Loucy (cell line): ENCODE measurements at regions not wholly inside any gene's neighbourhood (a gene's known extent, or its start where the extent isn't known, plus 50 kb on each side); places are given as distances from the start of the nearest gene placed in this dataset.

Experiments used
- H2AFZ ChIP-seq: fragments of 200-600 bp; sonication (generic); 2 replicates; pipeline ENCODE4 v1.6.0; 2016; ENCODE audit warnings: antibody characterized with exemption, mild to moderate bottlenecking, low read length, moderate library complexity
- H3F3A ChIP-seq: fragments of 200-600 bp; 2 replicates; pipeline ENCODE4 v1.6.0; 2016; ENCODE audit warnings: antibody characterized with exemption, low read depth, mild to moderate bottlenecking
- H3K27me3 ChIP-seq: fragments of 200-600 bp; sonication (generic); 2 replicates; pipeline ENCODE4 v1.6.1; 2014; ENCODE audit warnings: low read length, mild to moderate bottlenecking; ENCODE audit not compliant: insufficient read depth, poor library complexity, severe bottlenecking
- H3K36me3 ChIP-seq: fragments of 200-600 bp; sonication (generic); 2 replicates; pipeline ENCODE4 v1.6.1; 2016; ENCODE audit warnings: low read length; ENCODE audit not compliant: insufficient read depth
- H3K4me1 ChIP-seq: fragments of 200-600 bp; sonication (generic); 2 replicates; pipeline ENCODE4 v1.5.1; 2014; ENCODE audit warnings: low read length, mild to moderate bottlenecking; ENCODE audit not compliant: insufficient read depth, poor library complexity, severe bottlenecking
- H3K4me2 ChIP-seq: fragments of 200-600 bp; sonication (generic); 2 replicates; pipeline ENCODE4 v1.6.0; 2014; ENCODE audit warnings: antibody characterized with exemption, low read length, low read depth, mild to moderate bottlenecking; ENCODE audit not compliant: poor library complexity, severe bottlenecking
- H3K4me3 ChIP-seq: fragments of 200-600 bp; sonication (generic); 2 replicates; pipeline ENCODE4 v1.5.1; 2014; ENCODE audit warnings: low read length, mild to moderate bottlenecking, mixed read lengths; ENCODE audit not compliant: poor library complexity, severe bottlenecking
- H3K79me2 ChIP-seq: fragments of 200-600 bp; sonication (generic); 2 replicates; pipeline ENCODE4 v1.6.1; 2014; ENCODE audit warnings: low read length; ENCODE audit not compliant: insufficient read depth
- H3K9ac ChIP-seq: fragments of 200-600 bp; sonication (generic); 2 replicates; pipeline ENCODE4 v1.6.0; 2014; ENCODE audit warnings: mild to moderate bottlenecking, low read depth, low read length, moderate library complexity; ENCODE audit not compliant: poor library complexity, severe bottlenecking
- H3K9me2 ChIP-seq: fragments of 200-600 bp; sonication (generic); replicated peaks from 2 replicates; pipeline ENCODE4 v1.6.1; 2016; ENCODE audit warnings: low read depth, low read length, mixed read lengths
- H3K9me3 ChIP-seq: fragments of 200-600 bp; sonication (generic); 2 replicates; pipeline ENCODE4 v1.6.1; 2014; ENCODE audit warnings: mild to moderate bottlenecking, antibody characterized with exemption, low read length, low read depth; ENCODE audit not compliant: insufficient read depth
- H4K20me1 ChIP-seq: fragments of 200-600 bp; sonication (generic); 2 replicates; pipeline ENCODE4 v1.6.0; 2014; ENCODE audit warnings: antibody characterized with exemption, low read length, mild to moderate bottlenecking; ENCODE audit not compliant: insufficient read depth, poor library complexity, severe bottlenecking
- EZH2phosphoT487 ChIP-seq: fragments of 200-600 bp; IDR thresholded peaks from 2 replicates; pipeline ENCODE4 v1.6.1; 2018; ENCODE audit warnings: antibody characterized with exemption, mild to moderate bottlenecking, moderate library complexity, borderline replicate concordance
- TF ChIP-seq, protein P1 (sequence below): fragments of 200-600 bp; sonication (generic); conservative IDR thresholded peaks from 2 replicates; pipeline ENCODE4 v1.5.1; 2014; ENCODE audit warnings: mild to moderate bottlenecking, antibody characterized with exemption, low read length

DNA sequence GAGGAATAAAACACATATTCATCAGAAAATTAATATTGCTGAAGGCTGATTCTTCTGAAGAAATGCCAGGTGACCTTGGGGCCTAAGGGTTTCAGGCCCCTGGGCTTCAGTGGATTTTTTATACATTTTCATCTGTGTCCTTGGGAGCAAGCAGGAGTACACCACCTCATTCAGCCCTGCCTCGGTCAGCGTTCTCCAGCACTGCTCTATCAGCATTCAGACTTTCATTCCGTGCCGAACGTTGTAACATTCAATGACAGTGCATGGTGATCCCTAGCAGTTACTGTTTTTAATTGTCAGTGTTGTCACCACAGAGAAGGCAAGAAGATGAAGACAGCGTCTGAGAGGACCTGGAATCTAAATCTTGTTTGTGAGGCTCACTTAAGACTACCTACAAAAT lies 490.4 kb downstream of the DNAH5 start:
- Histone ChIP-seq H3F3A (no peaks in the 10 kb centered on the region), H3K4me3 (no peak overlapping the region), H3K9ac (no peak overlapping the region), H3K4me2 (no peak overlapping the region), H3K36me3 (no peaks in the 10 kb centered on the region), H4K20me1 (no peaks in the 10 kb centered on the region), H2AFZ (no peak overlapping the region), H3K9me2 (no peaks in the 10 kb centered on the region), H3K79me2 (no peaks in the 10 kb centered on the region), H3K9me3 (no peaks in the 10 kb centered on the region), H3K27me3 (no peaks in the 10 kb centered on the region), H3K4me1 (no peaks in the 10 kb centered on the region)
- TF ChIP-seq EZH2phosphoT487: no peak
- TF ChIP-seq, protein P1, sequence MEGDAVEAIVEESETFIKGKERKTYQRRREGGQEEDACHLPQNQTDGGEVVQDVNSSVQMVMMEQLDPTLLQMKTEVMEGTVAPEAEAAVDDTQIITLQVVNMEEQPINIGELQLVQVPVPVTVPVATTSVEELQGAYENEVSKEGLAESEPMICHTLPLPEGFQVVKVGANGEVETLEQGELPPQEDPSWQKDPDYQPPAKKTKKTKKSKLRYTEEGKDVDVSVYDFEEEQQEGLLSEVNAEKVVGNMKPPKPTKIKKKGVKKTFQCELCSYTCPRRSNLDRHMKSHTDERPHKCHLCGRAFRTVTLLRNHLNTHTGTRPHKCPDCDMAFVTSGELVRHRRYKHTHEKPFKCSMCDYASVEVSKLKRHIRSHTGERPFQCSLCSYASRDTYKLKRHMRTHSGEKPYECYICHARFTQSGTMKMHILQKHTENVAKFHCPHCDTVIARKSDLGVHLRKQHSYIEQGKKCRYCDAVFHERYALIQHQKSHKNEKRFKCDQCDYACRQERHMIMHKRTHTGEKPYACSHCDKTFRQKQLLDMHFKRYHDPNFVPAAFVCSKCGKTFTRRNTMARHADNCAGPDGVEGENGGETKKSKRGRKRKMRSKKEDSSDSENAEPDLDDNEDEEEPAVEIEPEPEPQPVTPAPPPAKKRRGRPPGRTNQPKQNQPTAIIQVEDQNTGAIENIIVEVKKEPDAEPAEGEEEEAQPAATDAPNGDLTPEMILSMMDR: no peak

GRCh38 chr5:13448843-13449242 lies 495.6 kb downstream of the DNAH5 start:
- Histone ChIP-seq H3K4me1 (no peaks in the 10 kb centered on the region), H3K27me3 (no peaks in the 10 kb centered on the region), H4K20me1 (no peaks in the 10 kb centered on the region), H3K79me2 (no peaks in the 10 kb centered on the region), H3K4me3 (no peak overlapping the region), H3K36me3 (no peaks in the 10 kb centered on the region), H3F3A (no peaks in the 10 kb centered on the region), H3K9me3 (no peaks in the 10 kb centered on the region), H3K4me2 (no peak overlapping the region), H3K9ac (no peak overlapping the region), H3K9me2 (no peaks in the 10 kb centered on the region), H2AFZ (no peak overlapping the region)
- TF ChIP-seq, protein P1: no peak
- TF ChIP-seq EZH2phosphoT487: no peak

- Histone ChIP-seq H3K79me2 (no peaks in the 10 kb centered on the region), H3K36me3 (no peaks in the 10 kb centered on the region), H3K4me3 (no peak overlapping the region), H3K9ac (no peak overlapping the region), H3K9me3 (no peaks in the 10 kb centered on the region), H3F3A (no peaks in the 10 kb centered on the region), H2AFZ (no peak overlapping the region), H3K9me2 (no peaks in the 10 kb centered on the region), H3K27me3 (no peaks in the 10 kb centered on the region), H3K4me1 (no peaks in the 10 kb centered on the region), H4K20me1 (no peaks in the 10 kb centered on the region), H3K4me2 (no peak overlapping the region)
- TF ChIP-seq, protein P1: no peak
- no peak for TF ChIP-seq EZH2phosphoT487
These were observed 505.1 kb downstream of the DNAH5 start for GRCh38 chr5:13439430-13439829.
